ENCODE measurements at regions not wholly inside any gene's neighbourhood (a gene's known extent, or its start where the extent isn't known, plus 50 kb on each side); places are given as distances from the start of the nearest gene placed in this dataset.

DNA sequence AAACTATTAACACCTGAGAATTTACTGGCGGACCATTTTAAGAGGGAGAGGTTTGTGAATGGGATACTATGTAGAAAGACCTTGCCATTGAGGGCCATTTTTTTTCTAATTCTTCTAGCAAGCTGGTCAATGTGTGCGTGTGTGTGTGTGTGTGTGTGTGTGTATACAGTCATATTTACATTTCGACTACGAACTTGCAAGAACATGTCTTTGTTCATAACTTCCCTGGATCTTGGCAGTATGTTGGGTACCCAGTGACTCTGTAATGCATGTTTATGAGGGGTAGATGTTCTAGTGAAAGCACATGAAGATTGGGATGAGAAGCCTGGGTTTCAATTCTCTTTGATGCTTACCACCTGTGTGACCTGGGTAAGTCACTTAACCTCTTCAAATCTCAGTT is 133.6 kb downstream of the UBE2E3 start:
- no peak for TF ChIP-seq POLR2A (IDR thresholded peaks at IDR 0.05; ENCODE audit: borderline replicate concordance, extremely low read depth, insufficient read depth, insufficient read length)
- TF ChIP-seq, protein P1, sequence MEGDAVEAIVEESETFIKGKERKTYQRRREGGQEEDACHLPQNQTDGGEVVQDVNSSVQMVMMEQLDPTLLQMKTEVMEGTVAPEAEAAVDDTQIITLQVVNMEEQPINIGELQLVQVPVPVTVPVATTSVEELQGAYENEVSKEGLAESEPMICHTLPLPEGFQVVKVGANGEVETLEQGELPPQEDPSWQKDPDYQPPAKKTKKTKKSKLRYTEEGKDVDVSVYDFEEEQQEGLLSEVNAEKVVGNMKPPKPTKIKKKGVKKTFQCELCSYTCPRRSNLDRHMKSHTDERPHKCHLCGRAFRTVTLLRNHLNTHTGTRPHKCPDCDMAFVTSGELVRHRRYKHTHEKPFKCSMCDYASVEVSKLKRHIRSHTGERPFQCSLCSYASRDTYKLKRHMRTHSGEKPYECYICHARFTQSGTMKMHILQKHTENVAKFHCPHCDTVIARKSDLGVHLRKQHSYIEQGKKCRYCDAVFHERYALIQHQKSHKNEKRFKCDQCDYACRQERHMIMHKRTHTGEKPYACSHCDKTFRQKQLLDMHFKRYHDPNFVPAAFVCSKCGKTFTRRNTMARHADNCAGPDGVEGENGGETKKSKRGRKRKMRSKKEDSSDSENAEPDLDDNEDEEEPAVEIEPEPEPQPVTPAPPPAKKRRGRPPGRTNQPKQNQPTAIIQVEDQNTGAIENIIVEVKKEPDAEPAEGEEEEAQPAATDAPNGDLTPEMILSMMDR (IDR thresholded peaks at IDR 0.05 in 2 of 3, conservative IDR thresholded peaks at IDR 0.05 in 1 of 3; ENCODE audit: borderline replicate concordance in 1 of 3, insufficient read depth in 1 of 3, low read depth in 2 of 3, low read length in 2 of 3), result no peak
- TF ChIP-seq YY1 (IDR thresholded peaks at IDR 0.05; ENCODE audit: extremely low read depth, insufficient replicate concordance, low read depth, low read length), result no peak
- no peak for TF ChIP-seq CBX3 (IDR thresholded peaks at IDR 0.05; ENCODE audit: low read depth)
- no peak for TF ChIP-seq ZBTB33 (IDR thresholded peaks at IDR 0.05; ENCODE audit: extremely low read depth, insufficient replicate concordance, low read length)
- TF ChIP-seq EZH2 (IDR thresholded peaks at IDR 0.05), result no peak
- no peak for TF ChIP-seq SP1 (IDR thresholded peaks at IDR 0.05; ENCODE audit: low read depth)
- TF ChIP-seq POLR2AphosphoS5 (IDR thresholded peaks at IDR 0.05; ENCODE audit: low read depth, low read length), result no peak
- no peak for TF ChIP-seq RAD21 (IDR thresholded peaks at IDR 0.05; ENCODE audit: low read depth)
- TF ChIP-seq EZH2phosphoT487 (IDR thresholded peaks at IDR 0.05; ENCODE audit: borderline replicate concordance), result no peak
- no peak for TF ChIP-seq ELF1 (IDR thresholded peaks at IDR 0.05; ENCODE audit: borderline replicate concordance, low read depth)
- TF ChIP-seq, protein P2, sequence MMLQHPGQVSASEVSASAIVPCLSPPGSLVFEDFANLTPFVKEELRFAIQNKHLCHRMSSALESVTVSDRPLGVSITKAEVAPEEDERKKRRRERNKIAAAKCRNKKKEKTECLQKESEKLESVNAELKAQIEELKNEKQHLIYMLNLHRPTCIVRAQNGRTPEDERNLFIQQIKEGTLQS (IDR thresholded peaks at IDR 0.05), result no peak
- TF ChIP-seq JUND (IDR thresholded peaks at IDR 0.05), result no peak
- no peak for TF ChIP-seq SIN3A (IDR thresholded peaks at IDR 0.05; ENCODE audit: low read depth)

All from HCT116 (cell line).